ENCODE measurements at regions not wholly inside any gene's neighbourhood (a gene's known extent, or its start where the extent isn't known, plus 50 kb on each side); places are given as distances from the start of the nearest gene placed in this dataset.
"Not testable (repeated sequence)": the region's sequence is repeated elsewhere in the genome, so short reads cannot be mapped to it uniquely, and the experiment has no call there.

DNA sequence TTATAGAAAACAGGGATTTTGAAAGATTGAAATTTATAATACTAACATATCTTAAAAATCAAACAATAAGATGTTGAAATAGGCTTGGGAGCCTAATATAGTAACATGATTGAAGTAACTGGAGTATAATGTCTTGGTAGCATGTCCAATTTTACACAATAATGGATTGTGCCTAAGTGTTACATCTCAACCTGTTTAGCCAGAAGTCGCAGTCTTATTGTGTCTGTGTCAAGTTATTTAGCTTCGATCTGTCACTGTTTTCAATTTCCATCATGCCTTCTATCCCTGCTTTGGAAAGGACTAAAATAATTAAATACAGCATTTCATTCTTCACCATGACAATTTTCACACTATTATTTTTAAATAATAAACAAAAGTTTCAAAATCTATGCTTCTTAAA is 1352.2 kb downstream of the SI start:
- TF ChIP-seq, protein P1, sequence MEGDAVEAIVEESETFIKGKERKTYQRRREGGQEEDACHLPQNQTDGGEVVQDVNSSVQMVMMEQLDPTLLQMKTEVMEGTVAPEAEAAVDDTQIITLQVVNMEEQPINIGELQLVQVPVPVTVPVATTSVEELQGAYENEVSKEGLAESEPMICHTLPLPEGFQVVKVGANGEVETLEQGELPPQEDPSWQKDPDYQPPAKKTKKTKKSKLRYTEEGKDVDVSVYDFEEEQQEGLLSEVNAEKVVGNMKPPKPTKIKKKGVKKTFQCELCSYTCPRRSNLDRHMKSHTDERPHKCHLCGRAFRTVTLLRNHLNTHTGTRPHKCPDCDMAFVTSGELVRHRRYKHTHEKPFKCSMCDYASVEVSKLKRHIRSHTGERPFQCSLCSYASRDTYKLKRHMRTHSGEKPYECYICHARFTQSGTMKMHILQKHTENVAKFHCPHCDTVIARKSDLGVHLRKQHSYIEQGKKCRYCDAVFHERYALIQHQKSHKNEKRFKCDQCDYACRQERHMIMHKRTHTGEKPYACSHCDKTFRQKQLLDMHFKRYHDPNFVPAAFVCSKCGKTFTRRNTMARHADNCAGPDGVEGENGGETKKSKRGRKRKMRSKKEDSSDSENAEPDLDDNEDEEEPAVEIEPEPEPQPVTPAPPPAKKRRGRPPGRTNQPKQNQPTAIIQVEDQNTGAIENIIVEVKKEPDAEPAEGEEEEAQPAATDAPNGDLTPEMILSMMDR (IDR thresholded peaks at IDR 0.05; ENCODE audit: low read depth, low read length) = no peak
- DNase-seq (ENCODE audit: extremely low read depth, low read depth) = no peak

DNA sequence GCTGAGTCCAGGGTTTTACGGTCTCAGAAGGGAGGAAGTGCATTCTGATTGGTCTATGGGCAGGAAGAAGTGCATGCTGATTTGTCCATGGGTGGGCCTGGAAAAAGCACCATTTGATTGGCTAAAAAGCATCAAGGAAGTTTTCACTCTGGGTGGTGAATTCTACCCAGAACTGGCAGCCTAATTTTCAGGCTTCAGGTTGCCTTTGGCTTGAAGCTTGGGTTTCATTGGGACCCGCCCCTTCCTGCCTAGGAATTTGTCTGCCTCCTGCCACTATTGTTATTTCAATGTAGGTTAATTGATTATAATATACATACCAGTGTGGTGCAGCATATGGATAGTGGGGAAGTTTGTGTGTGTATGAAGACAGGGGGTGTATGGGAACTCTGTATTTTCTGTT is 1355.9 kb downstream of the SI start:
- TF ChIP-seq, protein P1 (IDR thresholded peaks at IDR 0.05; ENCODE audit: low read depth, low read length) = no peak
- no peak for DNase-seq (ENCODE audit: extremely low read depth, low read depth)

DNA sequence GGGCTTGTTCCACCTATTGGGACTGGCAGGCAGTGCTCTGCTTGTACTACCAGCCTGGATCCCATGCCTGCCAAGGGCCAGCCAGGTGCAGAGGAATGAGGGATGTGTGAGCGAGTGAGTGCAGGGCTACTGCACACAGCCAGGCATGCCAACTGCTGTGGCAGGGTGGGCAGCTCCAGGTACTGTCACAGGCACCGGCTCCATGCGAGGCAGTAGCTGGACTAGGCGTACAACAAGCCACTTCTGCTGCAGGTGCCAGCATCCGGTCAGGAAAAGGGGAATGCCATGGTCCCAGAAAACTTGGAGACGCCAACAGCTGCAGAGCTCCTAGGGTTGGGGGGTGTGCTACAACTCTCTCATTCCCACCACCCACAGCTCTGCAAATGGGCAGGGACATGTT is 1356.7 kb downstream of the SI start:
- DNase-seq (ENCODE audit: extremely low read depth, low read depth) = no peak
- TF ChIP-seq, protein P1 (IDR thresholded peaks at IDR 0.05; ENCODE audit: low read depth, low read length) = no peak

DNA sequence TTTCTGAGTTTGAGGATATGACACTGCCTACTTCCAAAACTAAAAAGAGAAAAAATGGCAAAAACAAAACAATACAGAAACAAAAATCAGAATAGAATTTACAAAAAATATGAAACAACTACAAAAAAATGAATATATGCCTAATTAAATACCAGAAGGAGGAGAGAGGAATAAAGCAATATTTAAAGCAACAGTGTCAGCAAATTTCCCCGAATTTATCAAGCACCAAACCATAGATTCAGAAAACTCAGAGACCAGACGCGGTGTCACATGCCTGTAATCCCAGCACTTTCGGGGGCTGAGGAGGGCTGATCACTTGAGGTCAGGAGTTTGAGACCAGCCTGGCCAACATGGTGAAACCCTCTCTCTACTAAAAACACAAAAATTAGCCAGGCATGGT is 1360.9 kb downstream of the SI start:
- TF ChIP-seq, protein P1 (IDR thresholded peaks at IDR 0.05; ENCODE audit: low read depth, low read length) = no peak
- no peak for DNase-seq (ENCODE audit: extremely low read depth, low read depth)

DNA sequence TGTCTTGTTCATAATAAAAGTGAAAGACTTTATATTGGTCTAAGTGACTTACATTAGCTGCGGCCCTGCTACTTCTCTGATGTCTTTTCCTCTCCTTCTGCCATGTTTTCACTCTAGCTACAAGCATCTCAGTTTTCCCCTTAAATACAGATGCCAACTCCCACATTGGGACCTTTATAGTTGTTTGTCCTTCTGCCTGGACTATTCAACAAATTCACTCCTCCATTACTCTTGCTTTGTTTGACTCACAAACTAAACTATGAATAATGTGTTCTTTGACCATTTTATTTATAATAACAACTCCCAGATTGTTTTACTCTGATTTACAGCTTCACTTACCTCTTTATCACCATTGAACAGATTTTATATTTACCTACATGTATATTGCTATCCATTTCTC is 1369.9 kb downstream of the SI start:
- DNase-seq (ENCODE audit: extremely low read depth, low read depth) = no peak
- TF ChIP-seq, protein P1 (IDR thresholded peaks at IDR 0.05; ENCODE audit: low read depth, low read length) = no peak

DNA sequence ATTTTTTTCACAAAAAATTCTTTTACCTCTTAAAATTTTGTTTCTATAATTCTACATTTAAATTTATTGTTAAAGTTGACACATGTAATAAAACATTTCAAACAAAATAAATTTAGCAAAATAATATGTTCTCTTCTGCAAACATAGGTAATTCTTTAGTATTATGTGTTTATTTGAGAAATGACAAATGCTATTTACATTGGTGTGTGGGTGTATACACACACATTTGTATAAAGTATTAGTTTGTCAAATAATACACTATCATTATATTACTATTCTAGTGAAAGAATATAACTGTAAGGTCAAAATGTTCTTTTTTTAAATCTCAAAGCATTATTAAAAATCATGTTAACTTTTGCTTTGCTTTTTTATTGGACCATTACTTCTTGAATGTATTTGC is 1370.6 kb downstream of the SI start:
- DNase-seq (ENCODE audit: extremely low read depth, low read depth) = no peak
- TF ChIP-seq, protein P1 (IDR thresholded peaks at IDR 0.05; ENCODE audit: low read depth, low read length) = no peak

DNA sequence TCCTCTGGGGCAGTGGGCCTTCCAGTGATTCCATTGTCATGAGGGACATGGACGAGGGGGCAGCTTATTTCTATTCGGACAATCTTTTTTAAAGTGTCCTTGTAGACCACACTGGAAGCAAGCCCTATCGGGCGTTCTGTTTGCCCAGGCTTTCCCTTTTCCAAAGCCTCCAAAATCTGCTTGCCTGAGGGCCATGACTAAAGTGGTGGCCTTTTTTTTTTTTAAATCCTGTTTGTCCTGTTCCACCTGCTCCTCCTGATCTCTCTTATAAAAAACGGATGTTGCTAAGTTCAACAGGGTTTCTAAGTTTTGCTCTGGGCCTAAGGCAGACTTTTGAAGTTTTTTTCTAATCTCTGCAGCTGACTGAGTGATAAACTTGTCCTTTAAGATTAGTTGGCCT is 1380.1 kb downstream of the SI start:
- not testable (repeated sequence) for DNase-seq (ENCODE audit: extremely low read depth, low read depth)

DNA sequence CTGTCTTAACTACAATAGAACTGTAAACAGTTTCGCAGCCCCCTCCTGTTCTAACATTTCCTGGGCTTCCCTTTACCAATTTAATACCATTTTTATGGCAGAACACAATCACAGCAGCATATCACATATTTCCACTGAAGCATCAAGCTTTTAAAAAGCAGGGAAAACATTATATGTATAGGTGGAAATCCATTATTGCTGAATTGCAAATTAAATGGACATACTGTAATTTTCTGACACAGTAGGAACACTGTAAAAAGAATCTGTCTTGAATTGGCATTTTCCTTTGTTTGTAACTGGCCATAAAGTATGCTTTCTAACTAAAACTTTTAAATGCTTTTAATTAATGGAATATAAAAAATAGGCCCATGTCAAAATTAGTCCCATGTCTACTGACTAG is 1385.8 kb downstream of the SI start:
- no peak for DNase-seq (ENCODE audit: extremely low read depth, low read depth)
- TF ChIP-seq, protein P1 (IDR thresholded peaks at IDR 0.05; ENCODE audit: low read depth, low read length) = no peak

Data from AG09319 (cell line).